Colonic mucosa (tissue), 4 donors: ENCODE measurements at regions not wholly inside any gene's neighbourhood (a gene's known extent, or its start where the extent isn't known, plus 50 kb on each side); places are given as distances from the start of the nearest gene placed in this dataset.
A peak's percentile ranks its signal among the peaks of the same experiment; 100 is the strongest.

Experiments used
- DNase-seq: peaks from one replicate; pipeline ENCODE4 v3.0.0-alpha.2; 2020
- H3K27ac ChIP-seq: fragments of 200-600 bp; one replicate; pipeline ENCODE4 v1.8.0; 2021
- H3K27me3 ChIP-seq: fragments of 200-600 bp; one replicate; pipeline ENCODE4 v1.8.0; 2021
- H3K36me3 ChIP-seq: fragments of 200-600 bp; one replicate; pipeline ENCODE4 v1.8.0; 2021
- H3K4me1 ChIP-seq: fragments of 200-600 bp; one replicate; pipeline ENCODE4 v1.8.0; 2021; ENCODE audit warnings: mild to moderate bottlenecking
- H3K4me3 ChIP-seq: fragments of 200-600 bp; one replicate; pipeline ENCODE4 v1.8.0; 2021
- H3K9ac ChIP-seq, 2 donors: one replicate each; pipeline ENCODE4 v1.7.0; 2013; ENCODE audit warnings: control low read depth in 2 of 2, low read depth in 2 of 2, low read length in 2 of 2
- H3K9me3 ChIP-seq: fragments of 200-600 bp; one replicate; pipeline ENCODE4 v1.8.0; 2021
- CTCF ChIP-seq: fragments of 200-600 bp; IDR thresholded peaks from one replicate; pipeline ENCODE4 v1.8.0; 2022; ENCODE audit warnings: antibody characterized with exemption, mild to moderate bottlenecking
- intact Hi-C: fragments of 100-400 bp; cut with DNase I; formaldehyde crosslinking; loops from one replicate; pipeline ENCODE4 v1.14.1; 2022
- donor health status: healthy.
- donor health status: DM: no; HTN: no; CAD: no.
- donor health status: DM: no; HTN: no; CAD: no.

- H3K36me3 ChIP-seq: no peaks in the 10 kb centered on the region
- no peaks in the 10 kb centered on the region for H3K4me1 ChIP-seq
- intact Hi-C loops: no loop called here
- no peak overlapping the region for H3K9ac ChIP-seq
- no peaks in the 10 kb centered on the region for H3K27me3 ChIP-seq
- DNase-seq: no peak
- no peak overlapping the region for H3K4me3 ChIP-seq
- H3K9me3 ChIP-seq: no peaks in the 10 kb centered on the region
- TF ChIP-seq CTCF: no peak
- no peak overlapping the region for H3K27ac ChIP-seq
Observed at GRCh38 chr14:106505366-106505765, 979.0 kb downstream of the TMEM121 start.

- TF ChIP-seq CTCF: no peak
- Histone ChIP-seq H3K27ac (no peak overlapping the region), H3K4me3 (no peak overlapping the region), H3K4me1 (no peaks in the 10 kb centered on the region), H3K36me3 (no peaks in the 10 kb centered on the region), H3K27me3 (no peaks in the 10 kb centered on the region), H3K9ac (no peak overlapping the region), H3K9me3 (no peaks in the 10 kb centered on the region)
- intact Hi-C loops: no loop called here
- DNase-seq: peak; percentile 20
Observed at GRCh38 chr14:106506881-106507305, 980.5 kb downstream of the TMEM121 start.

GRCh38 chr14:106507354-106507753 lies 981.0 kb downstream of the TMEM121 start:
- no peaks in the 10 kb centered on the region for H3K27me3 ChIP-seq
- no peak overlapping the region for H3K27ac ChIP-seq
- DNase-seq: no peak
- no peak overlapping the region for H3K4me3 ChIP-seq
- intact Hi-C loops: no loop called here
- H3K4me1 ChIP-seq: no peaks in the 10 kb centered on the region
- no peak overlapping the region for H3K9ac ChIP-seq
- H3K9me3 ChIP-seq: no peaks in the 10 kb centered on the region
- TF ChIP-seq CTCF: no peak
- no peaks in the 10 kb centered on the region for H3K36me3 ChIP-seq

GRCh38 chr14:106508216-106508615 lies 981.8 kb downstream of the TMEM121 start:
- no peak for DNase-seq
- Histone ChIP-seq H3K9ac (no peak overlapping the region), H3K36me3 (no peaks in the 10 kb centered on the region), H3K27ac (no peak overlapping the region), H3K4me3 (no peak overlapping the region), H3K9me3 (no peaks in the 10 kb centered on the region), H3K27me3 (no peaks in the 10 kb centered on the region), H3K4me1 (no peaks in the 10 kb centered on the region)
- intact Hi-C loops: no loop called here
- no peak for TF ChIP-seq CTCF

GRCh38 chr14:106509176-106509575 lies 982.8 kb downstream of the TMEM121 start:
- H3K4me3 ChIP-seq: no peak overlapping the region
- H3K9ac ChIP-seq: no peak overlapping the region
- TF ChIP-seq CTCF: no peak
- H3K36me3 ChIP-seq: no peaks in the 10 kb centered on the region
- intact Hi-C loops: no loop called here
- no peaks in the 10 kb centered on the region for H3K27me3 ChIP-seq
- H3K4me1 ChIP-seq: no peaks in the 10 kb centered on the region
- H3K9me3 ChIP-seq: no peaks in the 10 kb centered on the region
- no peak for DNase-seq
- H3K27ac ChIP-seq: no peak overlapping the region

- TF ChIP-seq CTCF: no peak
- no peak overlapping the region for H3K4me3 ChIP-seq
- H3K4me1 ChIP-seq: no peaks in the 10 kb centered on the region
- no peaks in the 10 kb centered on the region for H3K27me3 ChIP-seq
- H3K36me3 ChIP-seq: no peaks in the 10 kb centered on the region
- H3K9me3 ChIP-seq: no peaks in the 10 kb centered on the region
- H3K27ac ChIP-seq: no peak overlapping the region
- no peak overlapping the region for H3K9ac ChIP-seq
- no peak for DNase-seq
- intact Hi-C loops: no loop called here
Observed at GRCh38 chr14:106509807-106510206, 983.4 kb downstream of the TMEM121 start.
